Ascending aorta (tissue), 2 donors: ENCODE measurements at regions not wholly inside any gene's neighbourhood (a gene's known extent, or its start where the extent isn't known, plus 50 kb on each side); places are given as distances from the start of the nearest gene placed in this dataset.

Experiments used
- DNase-seq, 2 donors: peaks; one replicate each; pipeline ENCODE4 v3.0.0-alpha.2; 2019; ENCODE audit warnings: low spot score in 2 of 2
- H3K27ac ChIP-seq, 2 donors: fragments of 200-600 bp; sonication (generic); one replicate each; pipeline ENCODE4 v1.5.1; 2016 to 2017; ENCODE audit warnings: mild to moderate bottlenecking in 1 of 2
- H3K27me3 ChIP-seq: fragments of 200-600 bp; sonication (generic); one replicate; pipeline ENCODE4 v1.5.1; 2017
- H3K36me3 ChIP-seq, 2 donors: fragments of 200-600 bp; sonication (generic); one replicate each; pipeline ENCODE4 v1.5.1; 2016
- H3K4me1 ChIP-seq, 2 donors: fragments of 200-600 bp; sonication (generic); one replicate each; pipeline ENCODE4 v1.5.1; 2016 to 2017; ENCODE audit warnings: mild to moderate bottlenecking in 1 of 2
- H3K4me3 ChIP-seq, 2 donors: fragments of 200-600 bp; sonication (generic); one replicate each; pipeline ENCODE4 v1.5.1; 2016 to 2017; ENCODE audit warnings: mild to moderate bottlenecking in 1 of 2
- H3K9me3 ChIP-seq, 2 donors: fragments of 200-600 bp; sonication (generic); one replicate each; pipeline ENCODE4 v1.5.1; 2016
- CTCF ChIP-seq, 3 experiments: fragments of 200-600 bp in 2 of 3; fragments of 450-650 bp in 1 of 3; sonication (generic) in 2 of 3; IDR thresholded peaks; one replicate each; pipeline ENCODE4 v1.5.1; 2016 to 2019; ENCODE audit warnings: antibody characterized with exemption in 3 of 3, mild to moderate bottlenecking in 1 of 3, moderate library complexity in 1 of 3
- intact Hi-C: fragments of 100-400 bp; cut with DNase I; formaldehyde crosslinking; loops from one replicate; pipeline ENCODE4 v1.15.1; 2023

DNA sequence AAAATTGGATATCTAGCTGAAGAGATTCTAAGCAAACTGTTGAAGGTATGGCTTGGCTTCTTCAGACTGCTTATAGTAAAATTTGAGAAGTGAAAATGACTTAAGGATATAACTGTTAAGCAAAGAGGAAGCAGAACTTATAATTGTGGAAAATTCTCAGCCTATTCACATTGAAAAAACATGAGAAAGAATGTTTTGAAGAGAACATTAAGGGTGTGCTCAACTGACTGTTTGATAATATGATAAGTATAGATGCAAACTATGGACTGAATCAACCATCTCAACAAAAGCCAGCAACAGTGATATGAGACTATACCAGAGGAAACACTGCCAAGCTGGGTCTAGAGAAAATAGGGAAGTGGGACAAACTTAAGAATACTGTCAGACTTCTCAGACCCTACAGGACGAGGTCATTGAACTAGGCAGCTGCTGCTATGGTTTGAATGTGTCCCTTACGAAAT, 133.1 kb upstream of the PPP1R3A start:
- no peaks in the 10 kb centered on the region for H3K9me3 ChIP-seq
- H3K27me3 ChIP-seq = no peaks in the 10 kb centered on the region
- intact Hi-C loops = no loop called here
- no peak overlapping the region for H3K27ac ChIP-seq
- no peaks in the 10 kb centered on the region for H3K36me3 ChIP-seq
- no peaks in the 10 kb centered on the region for H3K4me1 ChIP-seq
- H3K4me3 ChIP-seq = no peak overlapping the region
- no peak for DNase-seq
- no peak for TF ChIP-seq CTCF (IDR thresholded peaks at IDR 0.05)

DNA sequence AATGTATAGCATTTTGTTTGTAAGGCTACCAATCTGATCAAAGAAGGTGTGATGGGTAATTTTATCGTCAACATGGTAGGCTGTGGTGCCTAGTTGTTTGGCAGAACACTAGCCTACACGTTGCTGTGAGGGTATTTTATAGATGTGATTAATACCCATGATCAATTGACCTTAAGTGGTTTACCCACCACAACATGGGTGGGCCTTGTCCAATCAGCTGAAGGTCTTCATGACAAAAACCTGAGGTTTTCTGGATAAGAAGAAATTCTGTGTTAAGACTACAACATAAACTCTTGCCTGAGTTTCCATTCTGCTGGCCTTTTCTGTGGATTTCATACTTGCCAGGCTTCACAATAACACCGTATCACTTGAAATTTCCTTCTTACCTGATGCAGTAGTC, 131.8 kb upstream of the PPP1R3A start:
- intact Hi-C loops = no loop called here
- Histone ChIP-seq H3K9me3 (no peaks in the 10 kb centered on the region), H3K4me3 (no peak overlapping the region), H3K27me3 (no peaks in the 10 kb centered on the region), H3K27ac (no peak overlapping the region), H3K36me3 (no peaks in the 10 kb centered on the region), H3K4me1 (no peaks in the 10 kb centered on the region)
- DNase-seq = no peak
- TF ChIP-seq CTCF (IDR thresholded peaks at IDR 0.05) = no peak

GRCh38 chr7:114048386-114049235, 129.8 kb upstream of the PPP1R3A start:
- Histone ChIP-seq H3K4me3 (peak overlapping the region; percentile 18 to 50), H3K27me3 (no peaks in the 10 kb centered on the region), H3K27ac (no peak overlapping the region), H3K4me1 (no peaks in the 10 kb centered on the region), H3K36me3 (no peaks in the 10 kb centered on the region), H3K9me3 (no peaks in the 10 kb centered on the region)
- DNase-seq = no peak
- TF ChIP-seq CTCF (IDR thresholded peaks at IDR 0.05) = no peak
- intact Hi-C loops = no loop called here

GRCh38 chr7:114047889-114048288, 129.1 kb upstream of the PPP1R3A start:
- H3K4me1 ChIP-seq = no peaks in the 10 kb centered on the region
- TF ChIP-seq CTCF (IDR thresholded peaks at IDR 0.05) = no peak

DNA sequence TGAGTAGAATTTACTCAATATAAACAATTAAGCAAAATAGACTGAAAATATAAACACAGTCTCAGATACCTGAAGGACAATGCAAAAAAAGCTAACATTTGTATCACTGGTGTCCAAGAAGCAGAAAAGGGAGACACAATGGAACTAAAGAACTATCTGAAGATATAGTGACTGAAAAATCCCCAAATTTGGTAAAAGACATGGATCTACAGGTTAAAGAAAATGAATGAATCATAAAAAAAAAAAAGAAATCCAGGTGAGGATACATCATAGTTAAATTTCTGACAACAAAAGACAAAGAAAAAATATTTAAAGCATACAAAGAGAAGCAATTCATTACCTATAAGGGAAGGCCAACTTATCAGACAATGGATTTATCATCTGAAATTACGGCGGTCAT, 114.7 kb upstream of the PPP1R3A start:
- Histone ChIP-seq H3K4me3 (no peak overlapping the region), H3K36me3 (no peaks in the 10 kb centered on the region), H3K27me3 (no peaks in the 10 kb centered on the region), H3K27ac (no peak overlapping the region), H3K4me1 (no peaks in the 10 kb centered on the region), H3K9me3 (no peaks in the 10 kb centered on the region)
- DNase-seq = no peak
- no peak for TF ChIP-seq CTCF (IDR thresholded peaks at IDR 0.05)
- intact Hi-C loops = no loop called here

More at GRCh38 chr7:114047889-114048288, 129.1 kb upstream of the PPP1R3A start:
- no peaks in the 10 kb centered on the region for H3K27me3 ChIP-seq
- no peaks in the 10 kb centered on the region for H3K9me3 ChIP-seq
- H3K27ac ChIP-seq = no peak overlapping the region
- DNase-seq = no peak
- H3K36me3 ChIP-seq = no peaks in the 10 kb centered on the region
- intact Hi-C loops = no loop called here
- H3K4me3 ChIP-seq = peak overlapping the region; percentile 18 to 50
